Nephron (organoid): ENCODE measurements at regions not wholly inside any gene's neighbourhood (a gene's known extent, or its start where the extent isn't known, plus 50 kb on each side); places are given as distances from the start of the nearest gene placed in this dataset.

Experiments
- H3K27ac Mint-ChIP-seq, 3 experiments: 2 replicates each; pipeline ENCODE4 v1.8.0; 2020; ENCODE audit warnings: mixed read lengths in 3 of 3, mild to moderate bottlenecking in 2 of 3, moderate library complexity in 1 of 3
- H3K27me3 Mint-ChIP-seq: 2 replicates; pipeline ENCODE4 v1.8.0; 2021; ENCODE audit warnings: low read depth, mild to moderate bottlenecking, moderate library complexity, mixed read lengths
- H3K36me3 Mint-ChIP-seq: 2 replicates; pipeline ENCODE4 v1.8.0; 2020; ENCODE audit warnings: low read depth, mixed read lengths
- H3K4me1 Mint-ChIP-seq: 2 replicates; pipeline ENCODE4 v1.8.0; 2020; ENCODE audit warnings: mixed read lengths
- H3K4me3 Mint-ChIP-seq, 3 experiments: 2 replicates each; pipeline ENCODE4 v1.8.0; 2020; ENCODE audit warnings: mild to moderate bottlenecking in 3 of 3, mixed read lengths in 3 of 3, moderate library complexity in 2 of 3
- H3K9me3 Mint-ChIP-seq: 2 replicates; pipeline ENCODE4 v1.8.0; 2020; ENCODE audit warnings: mixed read lengths
- TF ChIP-seq, protein P1 (sequence below), 3 experiments: fragments of 200-600 bp; sonication (generic); IDR thresholded peaks; one replicate each; pipeline ENCODE4 v1.5.0; 2021; ENCODE audit warnings: antibody characterized with exemption in 3 of 3; ENCODE audit not compliant: unreplicated experiment in 3 of 3

- H3K27me3 Mint-ChIP-seq = peaks cover 75% of the 10 kb centered on the region
- H3K27ac Mint-ChIP-seq = peak overlapping the region; percentile 45 to 71 (median 67)
- H3K4me3 Mint-ChIP-seq = peak overlapping the region; percentile 75 to 86 (median 80)
- H3K4me1 Mint-ChIP-seq = peaks cover 21% of the 10 kb centered on the region
- H3K36me3 Mint-ChIP-seq = no peaks in the 10 kb centered on the region
- TF ChIP-seq, protein P1, sequence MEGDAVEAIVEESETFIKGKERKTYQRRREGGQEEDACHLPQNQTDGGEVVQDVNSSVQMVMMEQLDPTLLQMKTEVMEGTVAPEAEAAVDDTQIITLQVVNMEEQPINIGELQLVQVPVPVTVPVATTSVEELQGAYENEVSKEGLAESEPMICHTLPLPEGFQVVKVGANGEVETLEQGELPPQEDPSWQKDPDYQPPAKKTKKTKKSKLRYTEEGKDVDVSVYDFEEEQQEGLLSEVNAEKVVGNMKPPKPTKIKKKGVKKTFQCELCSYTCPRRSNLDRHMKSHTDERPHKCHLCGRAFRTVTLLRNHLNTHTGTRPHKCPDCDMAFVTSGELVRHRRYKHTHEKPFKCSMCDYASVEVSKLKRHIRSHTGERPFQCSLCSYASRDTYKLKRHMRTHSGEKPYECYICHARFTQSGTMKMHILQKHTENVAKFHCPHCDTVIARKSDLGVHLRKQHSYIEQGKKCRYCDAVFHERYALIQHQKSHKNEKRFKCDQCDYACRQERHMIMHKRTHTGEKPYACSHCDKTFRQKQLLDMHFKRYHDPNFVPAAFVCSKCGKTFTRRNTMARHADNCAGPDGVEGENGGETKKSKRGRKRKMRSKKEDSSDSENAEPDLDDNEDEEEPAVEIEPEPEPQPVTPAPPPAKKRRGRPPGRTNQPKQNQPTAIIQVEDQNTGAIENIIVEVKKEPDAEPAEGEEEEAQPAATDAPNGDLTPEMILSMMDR (IDR thresholded peaks at IDR 0.05; ENCODE audit: unreplicated experiment in 3 of 3) = no peak
- no peaks in the 10 kb centered on the region for H3K9me3 Mint-ChIP-seq
Observed at GRCh38 chr12:94872971-94873733, 130.3 kb downstream of the NDUFA12 start.

DNA sequence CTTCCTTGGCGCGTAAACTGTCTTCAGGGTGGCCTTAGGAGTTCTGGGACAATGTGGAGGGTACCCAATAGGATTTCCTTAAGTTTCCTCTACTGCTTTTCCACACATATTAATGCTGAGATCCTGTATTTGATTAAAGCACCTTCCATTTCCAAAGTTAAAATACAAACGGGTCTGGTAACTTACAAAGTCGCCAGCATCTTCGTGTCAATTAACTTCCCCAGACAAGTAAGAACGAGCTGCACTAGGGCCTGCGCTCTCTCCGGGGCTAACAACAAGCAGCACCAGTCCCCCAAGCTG lies 130.9 kb downstream of the NDUFA12 start:
- Mint-ChIP-seq H3K4me1 (peaks cover 26% of the 10 kb centered on the region), H3K9me3 (no peaks in the 10 kb centered on the region), H3K36me3 (no peaks in the 10 kb centered on the region), H3K27me3 (peaks cover 70% of the 10 kb centered on the region), H3K4me3 (peak overlapping the region; percentile 75 to 86 (median 80)), H3K27ac (peak overlapping the region; percentile 45 to 71 (median 67))
- TF ChIP-seq, protein P1 (IDR thresholded peaks at IDR 0.05; ENCODE audit: unreplicated experiment in 3 of 3) = no peak

- H3K27me3 Mint-ChIP-seq = peaks cover 68% of the 10 kb centered on the region
- TF ChIP-seq, protein P1 (IDR thresholded peaks at IDR 0.05; ENCODE audit: unreplicated experiment in 3 of 3) = no peak
- H3K4me1 Mint-ChIP-seq = peaks cover 30% of the 10 kb centered on the region
- H3K36me3 Mint-ChIP-seq = no peaks in the 10 kb centered on the region
- H3K4me3 Mint-ChIP-seq = peak overlapping the region; percentile 75 to 86 (median 80)
- no peaks in the 10 kb centered on the region for H3K9me3 Mint-ChIP-seq
- H3K27ac Mint-ChIP-seq = peak overlapping the region; percentile 45 to 71 (median 67)
Observed at GRCh38 chr12:94872007-94872653, 131.4 kb downstream of the NDUFA12 start.

GRCh38 chr12:94870511-94870910 lies 133.0 kb downstream of the NDUFA12 start:
- H3K9me3 Mint-ChIP-seq = no peaks in the 10 kb centered on the region
- H3K4me1 Mint-ChIP-seq = peaks cover 37% of the 10 kb centered on the region
- H3K4me3 Mint-ChIP-seq = no peak overlapping the region
- no peaks in the 10 kb centered on the region for H3K36me3 Mint-ChIP-seq
- TF ChIP-seq, protein P1 (IDR thresholded peaks at IDR 0.05; ENCODE audit: unreplicated experiment in 3 of 3) = no peak
- H3K27ac Mint-ChIP-seq = no peak overlapping the region
- H3K27me3 Mint-ChIP-seq = peaks cover 52% of the 10 kb centered on the region

GRCh38 chr12:94868161-94868560 lies 135.3 kb downstream of the NDUFA12 start:
- Mint-ChIP-seq H3K27me3 (peaks cover 33% of the 10 kb centered on the region), H3K4me1 (peaks cover 37% of the 10 kb centered on the region), H3K27ac (peak overlapping the region; percentile 61 to 85 (median 63)), H3K36me3 (no peaks in the 10 kb centered on the region), H3K9me3 (no peaks in the 10 kb centered on the region), H3K4me3 (no peak overlapping the region)
- TF ChIP-seq, protein P1 (IDR thresholded peaks at IDR 0.05; ENCODE audit: unreplicated experiment in 3 of 3) = no peak
